ENCODE measurements at regions not wholly inside any gene's neighbourhood (a gene's known extent, or its start where the extent isn't known, plus 50 kb on each side); places are given as distances from the start of the nearest gene placed in this dataset.

DNA sequence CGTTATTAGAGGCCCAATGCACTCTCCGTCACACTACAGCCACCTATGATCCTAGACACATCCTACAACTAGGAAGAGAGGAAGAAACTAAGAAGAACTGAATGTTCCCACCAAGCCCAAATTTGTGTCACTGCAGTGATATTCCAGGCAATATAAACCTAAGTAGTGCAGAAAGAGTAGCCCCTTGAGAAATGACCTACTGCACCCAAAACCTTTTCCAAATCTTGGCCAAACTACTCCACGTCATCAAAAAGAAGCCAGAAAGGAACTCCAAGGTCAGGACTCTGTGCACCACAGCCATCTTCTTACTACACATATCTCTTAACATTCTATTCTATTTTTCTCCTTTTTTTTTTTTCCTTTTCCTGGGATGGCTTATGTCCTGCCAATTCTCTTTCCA lies 60.2 kb downstream of the ADAMTS1 start:
- DNase-seq: no peak

DNA sequence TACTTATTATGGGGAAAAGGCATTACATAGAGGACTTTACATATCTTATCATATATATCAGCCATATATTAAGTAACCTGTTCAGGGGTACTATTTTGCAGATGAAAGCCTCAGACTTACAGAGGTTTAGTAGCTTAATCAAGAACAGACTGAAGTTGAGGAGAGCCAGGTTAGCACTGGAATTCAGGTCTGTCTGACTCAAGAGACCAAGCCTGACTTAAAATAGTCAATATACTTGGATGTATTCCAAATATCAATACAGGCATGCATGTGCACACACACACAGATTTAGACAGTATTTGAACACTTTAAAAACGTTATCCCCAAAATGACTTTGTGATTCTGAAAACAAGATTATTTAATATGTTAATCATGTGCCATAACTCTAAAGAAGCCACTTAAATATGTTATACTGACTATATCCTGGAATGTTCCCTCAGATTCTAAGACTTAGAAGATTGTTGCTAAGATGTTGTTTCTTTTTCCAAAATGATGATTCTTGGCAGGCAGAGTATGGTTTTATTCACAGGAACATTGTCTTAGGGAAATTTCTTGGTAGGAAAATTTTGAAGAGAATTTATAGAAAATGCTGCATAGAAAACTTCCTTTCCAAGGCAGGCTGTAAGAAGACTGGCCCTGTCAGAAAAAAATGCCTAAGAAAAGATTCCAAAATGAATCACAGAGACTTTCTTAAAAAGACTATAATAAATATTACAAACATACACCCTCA lies 61.6 kb downstream of the ADAMTS1 start:
- no peak for DNase-seq

DNA sequence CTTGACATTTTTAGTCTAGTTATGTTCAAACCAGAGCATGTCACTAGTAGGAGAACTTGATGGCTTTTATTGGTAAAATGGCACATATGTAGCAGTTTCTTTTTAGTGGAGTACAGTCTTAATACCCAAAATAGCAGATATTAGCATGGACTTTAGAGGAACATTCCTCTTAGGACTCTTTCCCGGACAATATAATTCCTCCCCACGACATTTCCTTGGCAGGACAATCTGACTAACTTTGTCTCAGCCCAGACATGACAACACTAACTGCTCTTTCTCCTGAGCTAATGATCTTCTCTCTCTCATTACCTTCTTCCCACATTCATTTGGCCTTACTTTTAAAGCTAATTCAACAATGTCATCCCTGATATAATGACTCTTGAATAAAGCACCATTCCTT lies 62.5 kb downstream of the ADAMTS1 start:
- DNase-seq: no peak

DNA sequence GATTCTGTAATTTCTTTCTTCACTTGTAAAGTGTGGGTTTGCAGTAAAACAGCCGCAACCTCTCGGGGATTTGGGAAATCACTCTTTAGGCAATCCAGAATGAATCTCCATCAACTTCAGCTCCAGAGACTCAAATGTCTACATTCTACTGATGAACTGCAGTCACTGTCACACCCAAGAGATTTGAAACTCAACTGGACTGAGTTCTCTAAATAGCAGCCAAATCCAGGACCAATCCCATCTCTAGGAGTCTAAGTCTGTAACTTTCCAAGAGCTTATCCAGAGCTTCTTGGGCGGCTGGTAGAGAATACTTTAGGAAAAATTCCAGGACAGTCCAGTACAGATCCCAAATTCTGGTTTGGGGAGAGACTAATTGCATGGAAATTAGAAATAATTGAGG lies 62.9 kb downstream of the ADAMTS1 start:
- DNase-seq: no peak

DNA sequence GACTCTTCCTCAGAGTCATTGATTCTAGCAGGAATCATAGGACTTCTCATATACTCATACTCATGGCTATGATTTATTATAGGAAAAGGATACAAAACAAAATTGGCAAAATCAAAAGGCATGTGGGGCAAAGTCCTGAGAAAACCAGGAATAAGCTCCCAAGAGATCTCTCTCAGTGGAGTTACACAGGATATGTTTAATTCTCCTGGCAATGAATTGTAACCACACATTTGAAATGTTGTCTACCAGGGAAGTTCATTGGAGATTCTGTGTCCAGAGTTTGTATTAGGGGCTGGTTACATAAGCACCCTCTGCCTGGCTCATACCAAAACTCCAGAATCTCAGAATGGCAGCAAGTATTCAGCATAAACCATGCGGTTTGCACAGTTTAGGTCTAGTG lies 63.9 kb downstream of the ADAMTS1 start:
- DNase-seq: no peak

DNA sequence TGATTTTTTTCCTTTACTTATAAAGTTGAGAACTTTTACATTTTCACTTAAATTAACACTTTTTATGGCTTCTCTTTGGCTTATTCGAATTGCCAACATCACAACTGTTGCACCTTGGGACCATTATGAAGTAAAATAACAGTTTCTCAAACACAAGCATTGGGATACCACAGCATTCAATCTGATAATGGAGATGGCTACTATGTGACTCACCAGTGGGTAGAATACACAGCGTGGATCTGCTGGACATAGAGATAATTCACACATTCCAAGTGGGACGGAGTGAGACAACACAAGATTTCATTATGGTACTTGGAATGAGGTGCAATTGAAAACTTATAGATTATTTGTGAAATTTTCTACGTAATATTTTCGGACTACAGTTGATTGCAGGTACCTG lies 68.0 kb downstream of the ADAMTS1 start:
- DNase-seq: no peak

DNA sequence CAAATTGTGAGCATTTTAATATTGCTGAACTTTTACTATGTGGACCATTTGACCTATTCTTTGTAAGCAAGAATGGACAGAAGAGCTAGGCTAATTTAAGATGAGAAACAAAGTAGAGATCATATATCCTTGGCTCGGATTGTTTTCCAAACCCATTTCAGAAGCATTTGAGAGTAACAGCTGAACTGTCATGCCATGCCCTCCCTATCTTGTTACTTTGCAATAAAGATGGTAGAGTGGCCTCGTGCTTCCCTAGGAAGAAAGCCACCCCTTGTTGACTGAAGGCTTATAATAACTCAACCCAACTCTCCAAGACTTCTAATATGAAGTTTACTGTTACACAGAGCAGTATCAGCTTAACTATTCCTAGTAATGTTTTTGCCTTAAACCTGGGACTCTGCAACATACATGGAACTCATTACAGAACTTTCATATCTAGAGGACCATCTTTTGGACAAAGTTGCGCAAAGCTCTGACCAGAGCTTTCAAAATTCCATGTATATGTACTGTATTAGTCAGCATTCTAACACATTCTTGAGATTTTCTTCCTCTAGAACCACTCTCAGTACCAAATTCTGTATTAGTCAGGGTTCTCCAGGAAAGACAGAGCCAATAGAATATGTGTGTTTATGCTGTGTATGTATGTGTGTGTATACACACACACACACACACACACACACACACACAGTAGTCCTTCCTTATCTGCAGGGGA lies 68.7 kb downstream of the ADAMTS1 start:
- no peak for DNase-seq

DNA sequence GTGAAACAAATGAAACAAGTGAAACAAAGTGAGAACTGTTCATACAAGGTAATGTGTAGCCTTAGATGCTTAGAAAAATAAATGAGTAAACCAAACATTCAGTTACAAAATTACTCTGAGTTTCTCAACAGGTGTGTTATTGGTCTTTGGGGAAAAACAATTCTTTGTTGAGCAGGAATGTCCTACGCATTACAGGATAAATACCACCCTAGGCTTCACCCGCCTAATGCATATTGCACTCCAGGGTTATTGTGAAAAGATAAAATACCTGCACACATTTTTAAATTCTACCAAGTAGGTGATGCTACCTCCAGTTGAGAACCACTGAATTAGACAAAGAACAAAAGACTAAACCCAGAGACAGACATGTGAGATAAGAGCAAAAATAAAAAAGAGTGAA lies 72.2 kb downstream of the ADAMTS1 start:
- no peak for DNase-seq

DNA sequence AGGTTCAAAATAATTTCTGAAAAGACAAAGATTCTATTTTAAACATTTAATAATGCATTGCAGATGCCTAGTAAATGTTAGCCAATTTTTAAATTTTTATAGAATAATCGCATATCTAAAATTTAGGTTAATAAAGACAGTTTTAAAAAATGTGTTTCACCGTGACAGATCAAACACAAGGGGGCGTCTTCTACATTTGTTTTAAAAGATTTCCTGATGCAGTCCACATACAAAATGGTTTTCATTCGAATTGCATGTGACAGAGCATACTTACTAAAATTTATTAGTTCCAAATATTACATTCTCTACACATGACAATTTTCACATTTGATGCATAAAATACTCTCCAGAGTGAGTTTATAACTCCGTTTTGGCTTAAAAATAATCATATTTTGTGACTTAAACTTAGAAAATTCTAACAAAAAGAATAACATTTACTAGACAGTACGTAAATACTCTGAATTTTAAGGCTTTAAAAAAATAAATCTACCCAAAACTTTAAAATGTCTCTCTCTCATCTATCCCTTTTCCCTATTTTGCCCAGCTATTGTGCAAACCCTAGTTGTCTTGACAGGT lies 75.5 kb downstream of the ADAMTS1 start:
- peak; percentile 23 to 62 for DNase-seq

DNA sequence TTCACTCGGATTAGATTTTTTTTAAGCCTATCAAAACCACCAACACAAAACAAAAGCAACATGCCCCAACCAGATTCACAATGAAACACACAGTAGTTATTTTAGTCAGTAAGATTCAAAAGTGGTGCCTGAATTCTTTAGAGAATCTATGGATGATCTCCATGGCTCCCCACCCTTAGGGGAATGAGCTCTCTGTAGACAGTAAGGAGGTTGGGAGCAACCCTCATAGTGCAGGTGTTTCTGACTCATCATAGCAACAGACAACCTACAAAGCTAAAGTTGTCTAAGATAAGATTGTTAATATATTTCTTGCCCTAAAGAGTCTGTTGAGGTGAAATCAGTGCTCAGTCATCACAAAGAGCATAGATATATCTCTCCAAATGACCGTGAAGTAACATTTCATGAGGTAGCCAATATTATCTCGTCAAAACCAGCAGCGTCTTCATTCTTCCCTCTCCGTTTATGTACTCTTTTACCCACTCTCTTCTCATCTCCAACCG lies 78.3 kb downstream of the ADAMTS1 start:
- DNase-seq: no peak

DNA sequence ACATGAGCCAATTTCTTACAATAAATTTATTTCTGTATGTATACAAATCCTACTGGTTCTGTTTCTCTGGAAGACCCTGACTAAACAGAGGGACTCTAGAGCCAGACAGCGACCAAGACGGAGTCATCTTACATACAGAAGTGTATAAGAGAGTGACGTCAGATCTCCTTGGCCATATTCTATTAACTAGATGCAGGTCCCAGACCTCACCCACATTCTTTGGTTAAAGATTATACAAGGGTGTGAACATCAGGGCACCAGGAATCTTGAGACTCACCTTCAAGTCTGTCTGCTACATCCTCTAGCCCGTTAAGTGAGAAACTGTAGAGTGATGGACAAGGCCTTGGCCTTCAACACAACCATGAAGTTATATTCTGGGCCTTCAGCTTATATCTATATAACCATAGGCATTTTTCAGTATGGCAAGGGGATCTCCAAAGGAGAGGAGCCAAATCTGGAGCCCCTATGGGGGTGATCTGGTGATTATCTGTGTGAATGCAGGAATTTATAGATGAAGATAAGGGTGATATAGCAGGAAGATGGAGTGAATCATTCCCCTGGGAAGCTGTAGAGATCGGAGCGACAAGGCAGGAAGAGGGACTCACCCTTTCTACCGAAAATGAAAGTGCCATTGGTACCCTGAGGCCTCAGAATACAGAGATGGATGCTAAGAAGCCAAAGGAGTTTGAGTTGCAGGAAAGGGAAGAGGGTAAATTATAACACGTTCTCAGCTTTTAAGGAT lies 83.9 kb downstream of the ADAMTS1 start:
- no peak for DNase-seq

DNA sequence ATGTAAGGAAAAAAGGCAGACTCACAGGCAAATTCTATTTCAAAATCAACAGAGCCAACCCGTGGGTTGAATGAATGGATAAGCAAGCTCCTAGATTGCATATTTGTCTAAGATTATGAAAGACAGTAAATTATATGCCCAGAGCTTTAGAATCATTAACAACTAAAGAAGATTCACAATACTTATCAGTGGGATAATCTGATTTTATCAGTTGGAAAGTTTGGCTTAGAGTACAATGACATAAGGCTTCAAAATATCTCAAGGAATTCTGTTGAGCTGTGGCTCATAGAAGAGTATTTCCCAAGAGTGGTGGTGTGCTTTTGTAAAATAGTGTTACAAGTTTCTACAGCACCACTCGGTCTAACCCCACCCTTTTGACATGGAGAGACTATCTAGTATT lies 85.5 kb downstream of the ADAMTS1 start:
- DNase-seq: no peak

DNA sequence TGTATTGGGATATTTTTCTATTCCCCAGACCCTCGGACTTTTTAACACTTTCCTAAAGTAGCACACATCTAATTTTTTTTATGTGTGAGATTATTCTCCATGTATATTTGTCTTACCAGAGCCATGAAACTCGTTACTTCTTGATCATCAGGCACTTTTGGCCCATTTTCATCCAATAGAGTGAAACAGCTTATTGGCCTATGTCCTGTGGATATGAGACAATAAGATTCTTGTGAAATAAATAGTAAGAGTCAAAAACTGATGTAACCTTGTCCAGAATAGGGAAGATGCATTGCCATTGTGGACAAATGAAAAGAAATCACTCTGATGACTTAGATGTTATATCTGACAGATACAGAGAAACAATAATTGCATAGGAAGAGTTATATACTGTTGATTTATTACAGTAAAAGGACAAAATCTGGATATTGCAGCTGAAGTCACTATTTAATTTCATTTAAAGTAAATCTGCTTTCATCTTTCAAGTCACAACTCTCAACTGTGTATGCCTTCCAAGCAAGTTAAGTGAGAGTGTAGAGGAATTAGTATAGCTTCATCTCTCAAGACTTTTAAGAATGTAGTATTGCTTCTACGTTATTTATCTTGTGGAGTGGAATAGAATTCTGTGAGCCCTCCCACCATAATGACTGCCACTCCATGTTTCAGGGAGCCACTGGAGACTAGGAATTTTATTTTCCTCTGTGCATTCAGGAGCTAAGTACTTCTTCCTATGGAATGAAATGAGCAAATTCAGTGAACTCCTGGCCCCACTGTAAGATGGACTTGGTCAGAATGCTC lies 86.9 kb downstream of the ADAMTS1 start:
- DNase-seq: no peak

DNA sequence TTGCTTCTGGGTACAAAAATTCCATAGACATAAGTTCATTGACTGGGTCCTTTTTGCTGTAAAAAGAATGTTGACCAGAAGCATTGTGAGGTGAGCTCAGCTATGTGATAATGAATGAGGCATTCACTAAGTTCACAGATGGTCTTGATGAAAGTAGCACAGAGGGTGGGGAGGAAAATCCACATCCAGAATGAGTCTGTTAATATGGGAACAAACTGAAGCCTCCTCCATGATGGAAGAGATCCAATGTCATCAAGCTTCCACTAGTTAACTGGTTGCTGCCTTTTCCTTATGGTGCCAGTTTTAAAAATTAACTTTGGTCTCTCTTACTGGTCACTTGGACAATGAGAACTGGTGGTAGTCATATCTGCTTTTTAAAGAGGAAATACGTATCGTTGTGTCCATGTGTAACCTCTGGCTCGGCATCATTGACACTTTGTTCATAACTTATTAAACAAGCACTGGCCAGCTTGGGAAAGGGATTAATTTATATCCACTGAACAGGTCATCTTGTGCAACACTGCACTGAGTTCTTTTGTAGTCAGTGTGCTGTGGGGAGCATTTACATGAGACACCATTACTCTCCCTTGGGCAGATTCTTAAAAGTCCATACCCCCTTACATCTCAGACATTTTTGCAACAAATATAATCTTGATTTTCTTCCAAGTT lies 88.6 kb downstream of the ADAMTS1 start:
- peak in 1 of 2 experiments; percentile 68 for DNase-seq

DNA sequence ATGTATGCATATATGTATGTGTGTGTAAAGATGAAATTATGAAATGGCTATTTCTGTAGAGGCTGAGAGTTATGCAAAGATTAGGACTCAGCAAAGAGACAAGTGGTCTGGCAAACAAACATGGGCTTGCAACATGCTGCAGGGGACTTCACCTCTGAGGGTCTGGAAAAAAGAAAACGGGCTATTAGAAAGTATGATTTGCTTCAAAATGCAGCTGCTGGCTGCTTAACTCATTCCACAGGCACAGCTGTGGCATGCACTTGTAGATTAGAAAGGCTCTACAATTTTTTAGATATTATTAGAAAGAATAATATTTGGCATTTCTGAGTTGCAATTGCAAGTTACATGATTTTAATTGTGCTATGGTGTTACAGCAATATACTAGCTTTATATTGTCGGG lies 90.4 kb downstream of the ADAMTS1 start:
- DNase-seq: no peak

DNA sequence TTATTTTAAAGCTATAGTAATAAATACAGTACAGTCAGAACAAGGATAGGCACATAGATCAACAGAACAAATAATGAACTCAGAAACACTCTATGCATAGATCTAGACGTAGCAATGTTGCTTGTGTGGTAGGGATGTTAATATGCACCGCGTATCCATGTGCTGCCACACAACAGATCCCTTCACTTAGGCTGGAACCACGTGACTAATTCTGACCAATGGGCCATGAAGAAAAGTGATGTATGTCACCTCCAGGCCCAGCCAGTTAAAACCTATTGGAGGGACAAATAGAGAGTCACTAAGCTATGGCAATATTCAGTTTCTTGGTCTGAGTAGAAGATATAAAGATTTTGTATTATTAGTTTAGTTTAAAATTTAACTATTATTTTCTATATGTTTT lies 91.4 kb downstream of the ADAMTS1 start:
- DNase-seq: no peak

DNA sequence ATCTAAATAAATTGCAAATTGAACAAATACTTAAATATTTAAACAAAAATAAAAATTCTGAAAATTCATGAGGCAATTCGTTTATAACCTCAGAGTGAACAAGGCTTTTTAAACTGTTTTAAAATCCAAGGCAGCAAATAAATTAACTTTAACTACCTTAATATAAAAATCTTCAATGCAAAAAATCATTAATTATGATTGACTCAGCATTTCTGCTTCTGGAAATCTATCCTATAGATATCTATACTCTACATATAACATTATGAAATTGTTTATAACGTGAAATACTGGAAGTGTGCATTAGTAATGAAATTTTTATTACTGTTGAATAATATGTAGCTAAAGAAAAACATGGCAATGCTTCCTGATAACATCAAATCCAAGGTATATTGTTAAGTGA lies 92.4 kb downstream of the ADAMTS1 start:
- DNase-seq: no peak

DNA sequence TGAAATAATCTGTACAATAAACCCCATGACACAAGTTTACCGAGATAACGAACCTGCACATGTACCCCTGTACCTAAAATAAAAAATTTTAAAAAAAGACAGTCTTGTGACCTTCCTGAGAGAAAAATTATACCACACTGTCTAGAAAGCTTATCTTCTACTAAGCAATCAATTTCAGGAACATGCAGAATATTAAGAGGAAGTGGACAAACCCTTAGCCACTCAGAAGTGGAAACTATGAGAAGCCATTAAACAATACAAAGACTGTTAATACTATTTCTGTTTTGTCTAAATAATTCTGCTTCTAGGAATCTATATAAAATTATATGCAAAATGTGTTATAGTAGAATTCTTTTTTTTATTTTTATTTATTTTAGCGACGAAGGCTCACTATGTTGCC lies 93.9 kb downstream of the ADAMTS1 start:
- DNase-seq: no peak

DNA sequence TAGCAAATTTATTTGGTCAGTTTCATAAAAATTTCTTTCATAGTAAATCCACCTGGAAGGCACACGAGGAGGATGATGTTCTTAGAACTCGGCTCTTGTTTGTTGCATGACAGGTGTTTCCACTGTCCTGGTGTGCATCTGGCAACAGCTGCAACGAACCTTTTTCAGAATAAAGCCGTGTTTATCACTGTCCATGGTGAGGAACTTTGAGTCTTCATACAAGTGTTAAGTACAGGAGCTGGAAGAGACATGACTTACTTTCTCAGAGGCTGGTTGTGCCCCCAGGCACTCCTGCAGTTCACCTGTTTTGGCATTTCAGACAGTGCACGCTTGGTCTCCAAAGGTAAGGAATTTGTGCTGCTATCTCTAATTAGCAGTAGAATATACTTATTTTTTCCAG lies 97.1 kb downstream of the ADAMTS1 start:
- DNase-seq: no peak

DNA sequence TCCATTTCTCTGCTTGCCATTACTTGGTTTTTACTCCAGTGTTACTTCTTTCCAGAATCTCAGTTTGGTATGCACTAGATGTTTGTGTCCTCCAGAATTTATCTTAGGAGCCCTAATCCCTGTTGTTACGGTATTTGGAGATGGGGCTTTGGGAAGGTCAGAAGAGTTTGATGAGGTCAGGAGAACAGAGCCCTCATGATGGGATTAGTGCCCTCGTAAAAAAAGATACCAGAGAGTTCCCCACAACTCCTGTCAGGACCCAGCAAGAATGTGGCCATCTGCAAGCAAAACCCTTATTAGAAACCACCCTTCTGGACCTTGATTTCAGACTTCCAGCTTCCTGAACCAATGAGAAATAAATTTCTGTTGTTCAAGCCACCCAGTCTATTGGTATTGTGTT lies 98.0 kb downstream of the ADAMTS1 start:
- DNase-seq: no peak

DNA sequence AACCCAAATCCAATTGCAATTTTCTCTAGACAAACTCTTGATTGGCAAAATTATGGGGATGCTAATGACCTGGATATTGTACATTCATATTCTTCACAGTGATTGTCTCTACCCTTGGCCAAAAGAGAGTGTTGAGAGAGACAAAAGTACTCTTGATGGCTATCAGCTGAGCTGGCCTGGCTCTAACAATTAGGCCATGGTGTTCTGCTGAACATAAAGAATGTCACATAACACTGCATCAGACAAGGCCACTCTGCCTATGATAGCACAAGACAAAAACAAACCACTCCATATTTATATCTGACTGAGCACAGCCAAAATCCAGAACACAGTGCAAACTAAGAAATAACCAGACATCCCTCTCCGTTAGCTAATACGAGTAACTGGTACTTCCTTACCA lies 101.7 kb downstream of the ADAMTS1 start:
- no peak for DNase-seq

DNA sequence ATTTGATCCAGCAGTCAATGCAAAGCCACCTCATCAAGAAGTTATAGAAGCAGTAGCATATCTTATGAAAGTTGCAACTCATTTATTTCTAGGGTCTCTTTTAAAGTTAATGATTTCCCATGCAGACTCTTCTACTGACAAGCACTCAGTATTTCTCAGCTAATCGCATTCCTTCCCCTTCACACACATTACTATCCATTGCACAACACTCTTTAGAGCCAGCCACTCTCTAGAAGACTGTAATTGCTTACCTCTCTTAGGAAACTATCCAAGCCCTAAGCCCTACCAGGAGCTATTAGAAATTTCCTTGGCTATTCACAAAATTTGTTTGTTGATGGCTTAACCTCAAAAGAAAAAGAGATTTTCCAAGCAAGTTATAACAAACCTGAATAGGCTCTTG lies 106.0 kb downstream of the ADAMTS1 start:
- DNase-seq: no peak

Data from NCI-H446 (cell line).